GM10266 (cell line): ENCODE measurements at regions not wholly inside any gene's neighbourhood (a gene's known extent, or its start where the extent isn't known, plus 50 kb on each side); places are given as distances from the start of the nearest gene placed in this dataset.
"Not testable (repeated sequence)": the region's sequence is repeated elsewhere in the genome, so short reads cannot be mapped to it uniquely, and the experiment has no call there.

ENCODE experiments used
- DNase-seq: peaks from one replicate; pipeline ENCODE4 v3.0.0; 2012; ENCODE audit errors: extremely low spot score
- TF ChIP-seq, protein P1 (sequence below): IDR thresholded peaks from 2 replicates; pipeline ENCODE4 v1.5.1; 2012; ENCODE audit warnings: mild to moderate bottlenecking, low read depth; ENCODE audit not compliant: control insufficient read depth, insufficient read depth; ENCODE audit errors: missing control alignments

DNA sequence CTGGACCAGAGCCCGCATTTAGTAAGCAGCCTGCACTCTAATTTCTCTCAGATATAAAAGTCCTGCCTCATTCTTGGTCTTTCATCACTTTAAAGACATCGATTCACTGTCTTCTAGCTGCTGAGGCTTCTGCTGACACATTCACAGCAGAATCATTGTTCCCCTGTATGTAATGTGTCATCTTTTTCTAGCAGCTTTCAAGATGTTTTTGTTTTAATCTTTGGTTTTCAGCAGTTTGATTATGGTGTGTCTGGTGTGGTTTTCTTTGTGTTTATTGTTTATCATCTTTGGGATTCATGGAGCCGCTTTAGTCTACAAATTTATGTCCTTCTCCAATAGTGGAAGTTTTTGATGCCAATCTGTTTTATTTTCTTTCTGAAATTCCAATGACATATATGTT lies 157.3 kb upstream of the STMND1 start:
- TF ChIP-seq, protein P1, sequence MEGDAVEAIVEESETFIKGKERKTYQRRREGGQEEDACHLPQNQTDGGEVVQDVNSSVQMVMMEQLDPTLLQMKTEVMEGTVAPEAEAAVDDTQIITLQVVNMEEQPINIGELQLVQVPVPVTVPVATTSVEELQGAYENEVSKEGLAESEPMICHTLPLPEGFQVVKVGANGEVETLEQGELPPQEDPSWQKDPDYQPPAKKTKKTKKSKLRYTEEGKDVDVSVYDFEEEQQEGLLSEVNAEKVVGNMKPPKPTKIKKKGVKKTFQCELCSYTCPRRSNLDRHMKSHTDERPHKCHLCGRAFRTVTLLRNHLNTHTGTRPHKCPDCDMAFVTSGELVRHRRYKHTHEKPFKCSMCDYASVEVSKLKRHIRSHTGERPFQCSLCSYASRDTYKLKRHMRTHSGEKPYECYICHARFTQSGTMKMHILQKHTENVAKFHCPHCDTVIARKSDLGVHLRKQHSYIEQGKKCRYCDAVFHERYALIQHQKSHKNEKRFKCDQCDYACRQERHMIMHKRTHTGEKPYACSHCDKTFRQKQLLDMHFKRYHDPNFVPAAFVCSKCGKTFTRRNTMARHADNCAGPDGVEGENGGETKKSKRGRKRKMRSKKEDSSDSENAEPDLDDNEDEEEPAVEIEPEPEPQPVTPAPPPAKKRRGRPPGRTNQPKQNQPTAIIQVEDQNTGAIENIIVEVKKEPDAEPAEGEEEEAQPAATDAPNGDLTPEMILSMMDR: no peak
- DNase-seq: no peak

DNA sequence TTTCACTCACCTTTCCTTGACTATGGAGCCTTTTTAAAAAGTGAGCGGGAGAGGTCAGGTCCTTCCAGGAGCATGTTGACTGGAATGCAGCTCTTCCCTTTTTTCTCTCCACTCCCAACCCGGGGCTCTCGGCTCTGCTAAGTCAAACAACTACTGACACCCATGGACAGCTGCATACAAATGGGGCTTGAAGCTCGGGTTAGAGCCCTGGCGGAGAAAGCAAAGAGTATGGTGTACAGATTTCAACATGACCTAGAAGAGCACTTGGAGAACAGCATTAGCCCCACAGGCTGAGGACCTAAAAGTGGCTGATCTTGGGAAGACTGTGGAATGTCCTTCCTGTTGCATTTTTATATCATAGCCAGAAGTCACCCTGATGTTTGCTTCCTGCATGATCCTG lies 162.0 kb upstream of the STMND1 start:
- TF ChIP-seq, protein P1: no peak
- DNase-seq: no peak

DNA sequence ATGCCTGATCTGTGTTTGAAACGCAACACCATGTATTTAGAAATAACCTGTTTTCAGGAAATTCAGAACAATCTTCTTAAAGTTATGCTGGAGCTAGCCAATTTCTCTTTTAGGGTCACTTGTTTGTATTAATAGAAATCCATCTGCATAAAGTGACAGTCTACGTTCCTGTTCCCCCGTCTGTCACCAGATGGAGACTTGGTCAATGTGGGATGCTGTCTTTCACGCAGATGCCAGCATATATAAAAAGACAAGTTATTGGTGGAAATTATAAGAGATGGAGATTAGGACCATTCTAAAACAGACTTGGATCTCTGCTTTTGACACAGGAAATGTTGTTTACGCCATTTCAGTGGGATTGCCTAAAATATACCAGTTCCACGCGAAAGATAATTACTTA lies 162.5 kb upstream of the STMND1 start:
- TF ChIP-seq, protein P1: no peak
- DNase-seq: no peak

DNA sequence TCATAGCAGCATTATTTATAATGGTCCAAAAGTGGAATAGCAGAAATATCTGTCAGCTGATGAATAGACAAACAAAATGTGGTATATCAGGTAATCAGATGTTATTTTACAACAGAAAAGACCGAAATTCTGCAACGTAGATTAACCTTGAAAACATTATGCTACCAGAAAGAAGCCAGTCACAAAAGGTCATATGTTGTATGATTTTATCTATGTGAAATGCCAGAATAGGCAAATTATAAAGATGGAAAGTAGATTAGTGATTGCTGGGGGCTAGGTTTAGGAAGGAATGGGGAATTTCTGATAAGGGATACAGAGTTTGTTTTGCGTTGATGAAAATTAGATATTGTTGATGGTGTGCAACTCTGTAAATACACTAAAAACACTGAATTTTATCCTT lies 165.0 kb upstream of the STMND1 start:
- TF ChIP-seq, protein P1: no peak
- DNase-seq: no peak

DNA sequence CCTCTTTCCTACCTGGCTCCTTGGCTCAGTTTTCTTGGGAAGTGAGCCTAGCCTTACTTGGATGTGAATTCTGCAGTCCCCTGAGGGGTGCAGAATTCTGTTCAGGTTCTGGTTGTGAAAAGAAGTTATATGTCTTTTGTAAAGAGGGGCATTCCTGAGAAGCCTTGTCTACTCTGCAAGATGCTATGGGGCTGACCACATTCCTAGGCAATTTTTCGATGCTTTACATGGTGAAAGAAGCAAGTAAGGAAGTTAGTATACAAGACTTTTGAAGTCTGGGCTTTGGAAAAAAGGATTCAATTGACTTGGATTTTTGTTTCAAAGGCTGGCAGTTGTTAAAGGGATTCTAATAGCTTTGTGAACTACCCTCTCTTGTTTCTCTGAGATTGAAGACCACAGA lies 167.9 kb upstream of the STMND1 start:
- DNase-seq: no peak
- TF ChIP-seq, protein P1: no peak

DNA sequence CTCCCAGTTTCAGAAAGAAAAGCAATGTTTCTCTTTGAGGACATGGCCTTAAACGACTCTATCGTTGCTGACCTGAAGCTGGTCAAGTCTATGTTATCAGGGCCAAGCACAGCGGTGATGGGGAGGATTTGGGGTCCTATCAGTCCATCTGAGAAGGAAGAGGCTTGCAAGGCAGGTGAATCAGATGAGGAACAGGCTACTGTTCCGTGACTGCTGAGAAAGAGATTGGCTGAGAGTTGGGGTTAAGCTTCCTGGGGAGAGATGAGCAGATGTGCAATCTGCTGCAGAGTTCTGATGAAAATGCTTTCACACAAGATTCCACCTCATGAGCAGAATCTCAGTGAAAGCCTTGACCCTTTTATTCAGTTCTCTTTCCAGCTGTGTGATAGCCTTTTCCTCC lies 168.3 kb upstream of the STMND1 start:
- no peak for DNase-seq
- TF ChIP-seq, protein P1: no peak

DNA sequence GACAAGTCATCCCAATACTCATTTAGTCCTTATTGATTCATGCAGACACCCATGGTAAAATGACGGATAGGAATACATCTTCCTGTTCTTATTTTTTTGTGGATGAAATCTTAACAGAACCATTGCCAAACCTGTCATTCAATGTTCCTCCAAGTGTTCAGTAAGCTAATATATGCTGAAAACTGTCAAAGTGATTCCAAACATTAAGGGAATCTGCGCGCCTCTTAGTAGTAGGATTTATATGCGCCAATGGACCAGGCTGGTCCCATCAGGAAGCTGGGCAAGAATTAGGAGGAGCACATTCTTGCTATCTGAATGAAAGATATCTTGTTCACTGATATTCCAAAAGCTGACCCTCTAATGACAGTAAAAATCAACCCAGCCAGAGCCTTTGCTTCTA lies 168.9 kb upstream of the STMND1 start:
- TF ChIP-seq, protein P1: no peak
- no peak for DNase-seq

DNA sequence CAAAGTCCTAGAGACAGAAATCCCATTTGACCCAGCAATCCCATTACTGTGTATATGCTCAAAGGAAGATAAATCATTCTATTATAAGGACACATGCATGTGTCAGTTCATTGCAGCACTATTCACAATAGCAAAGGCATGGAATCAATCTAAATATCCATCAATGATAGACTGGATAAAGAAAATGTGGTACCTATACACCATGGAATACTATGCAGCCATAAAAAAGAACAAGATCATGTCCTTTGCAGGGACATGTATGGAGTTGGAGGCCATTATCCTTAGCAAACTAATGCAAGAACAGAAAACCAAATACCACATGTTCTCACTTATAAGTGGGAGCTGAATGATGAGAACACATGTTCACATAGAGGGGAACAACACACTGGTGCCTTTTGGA lies 169.8 kb upstream of the ATXN1 start:
- DNase-seq: not testable (repeated sequence)
